A673 (cell line): ENCODE measurements at regions not wholly inside any gene's neighbourhood (a gene's known extent, or its start where the extent isn't known, plus 50 kb on each side); places are given as distances from the start of the nearest gene placed in this dataset.

Experiments used
- BruUV-seq: library from RNA; stranded (reverse); fragments of 400-500 nt; replicated peaks from 2 replicates; lab custom pipeline; 2021; lab: Mats Ljungman, UMichigan
- CTCF ChIA-PET: fragments of 300-600 bp; sonication (Branson Sonifier 250); formaldehyde crosslinking; loops from one replicate; lab custom pipeline; 2022; ENCODE audit warnings: antibody characterized with exemption; lab: Charles Lee
- POLR2A ChIA-PET: fragments of 300-600 bp; sonication (Branson Sonifier 250); formaldehyde crosslinking; loops from one replicate; lab custom pipeline; 2022; ENCODE audit warnings: antibody characterized with exemption; ENCODE audit not compliant: low non-redundant PET; lab: Charles Lee
- DNase-seq: peaks from one replicate; pipeline ENCODE4 v3.0.0-alpha.2; 2015; ENCODE audit warnings: low spot score
- H3K27ac ChIP-seq: fragments of 200-600 bp; sonication (generic); 2 replicates; pipeline ENCODE4 v1.5.1; 2016; ENCODE audit warnings: mixed run types, low read depth, mild to moderate bottlenecking, mixed read lengths, antibody characterized with exemption, low read length; ENCODE audit not compliant: poor library complexity, severe bottlenecking
- H3K27me3 ChIP-seq: fragments of 200-600 bp; sonication (generic); replicated peaks from 2 replicates; pipeline ENCODE4 v1.6.1; 2017; ENCODE audit warnings: mixed run types, low read depth, mild to moderate bottlenecking, mixed read lengths, antibody characterized with exemption, low read length; ENCODE audit not compliant: insufficient read depth, poor library complexity
- H3K36me3 ChIP-seq: fragments of 200-600 bp; sonication (generic); 2 replicates; pipeline ENCODE4 v1.6.1; 2016; ENCODE audit warnings: mixed run types, mild to moderate bottlenecking, mixed read lengths, antibody characterized with exemption, low read length; ENCODE audit not compliant: insufficient read depth, poor library complexity, severe bottlenecking
- H3K4me1 ChIP-seq: fragments of 200-600 bp; sonication (generic); 2 replicates; pipeline ENCODE4 v1.6.1; 2017; ENCODE audit warnings: mixed run types, mild to moderate bottlenecking, mixed read lengths, antibody characterized with exemption, low read length; ENCODE audit not compliant: insufficient read depth, poor library complexity, severe bottlenecking
- H3K4me3 ChIP-seq: fragments of 200-600 bp; sonication (generic); 2 replicates; pipeline ENCODE4 v1.5.1; 2016; ENCODE audit warnings: low read depth, mixed run types, mild to moderate bottlenecking, mixed read lengths, low read length; ENCODE audit not compliant: poor library complexity, severe bottlenecking
- H3K9me3 ChIP-seq: fragments of 200-600 bp; sonication (generic); 2 replicates; pipeline ENCODE4 v1.6.1; 2016; ENCODE audit warnings: mixed run types, low read depth, mild to moderate bottlenecking, mixed read lengths, antibody characterized with exemption, low read length; ENCODE audit not compliant: poor library complexity, severe bottlenecking
- CTCF ChIP-seq: fragments of 300-800, 200-600 bp; sonication (generic); conservative IDR thresholded peaks from 2 replicates; pipeline ENCODE4 v1.5.1; 2017; ENCODE audit warnings: low read depth, mild to moderate bottlenecking, antibody characterized with exemption, low read length, moderate library complexity, mixed read lengths
- EZH2 ChIP-seq: fragments of 200-600 bp; sonication (generic); IDR thresholded peaks from 2 replicates; pipeline ENCODE4 v1.6.1; 2017; ENCODE audit warnings: borderline replicate concordance, low read depth, mild to moderate bottlenecking, mixed read lengths, antibody characterized with exemption, low read length; ENCODE audit not compliant: poor library complexity, severe bottlenecking
- intact Hi-C: fragments of 100-400 bp; cut with micrococcal nuclease; formaldehyde crosslinking; loops from one replicate; pipeline ENCODE4 v1.10.0; 2022; ENCODE audit not compliant: unreplicated experiment

- ChIA-PET CTCF (no interaction called here), POLR2A (no interaction called here)
- Histone ChIP-seq H3K27me3 (no peaks in the 10 kb centered on the region), H3K36me3 (no peaks in the 10 kb centered on the region), H3K9me3 (no peaks in the 10 kb centered on the region), H3K4me1 (no peaks in the 10 kb centered on the region), H3K27ac (no peak overlapping the region), H3K4me3 (no peak overlapping the region)
- DNase-seq = no peak
- no peak for TF ChIP-seq EZH2
- no peak for TF ChIP-seq CTCF
- no TSS peak for BruUV-seq
- intact Hi-C loops = no loop called here
Measured at GRCh38 chr12:60271816-60272215, 676.0 kb downstream of the SLC16A7 start.

- ChIA-PET POLR2A (no interaction called here), CTCF (no interaction called here)
- no peaks in the 10 kb centered on the region for H3K4me1 ChIP-seq
- H3K4me3 ChIP-seq = no peak overlapping the region
- no peak for TF ChIP-seq EZH2
- TF ChIP-seq CTCF = no peak
- no peaks in the 10 kb centered on the region for H3K27me3 ChIP-seq
- intact Hi-C loops = no loop called here
- DNase-seq = no peak
- no TSS peak for BruUV-seq
- no peaks in the 10 kb centered on the region for H3K36me3 ChIP-seq
- H3K27ac ChIP-seq = no peak overlapping the region
- peaks cover 11% of the 10 kb centered on the region for H3K9me3 ChIP-seq
Measured at GRCh38 chr12:60278209-60278608, 682.4 kb downstream of the SLC16A7 start.

DNA sequence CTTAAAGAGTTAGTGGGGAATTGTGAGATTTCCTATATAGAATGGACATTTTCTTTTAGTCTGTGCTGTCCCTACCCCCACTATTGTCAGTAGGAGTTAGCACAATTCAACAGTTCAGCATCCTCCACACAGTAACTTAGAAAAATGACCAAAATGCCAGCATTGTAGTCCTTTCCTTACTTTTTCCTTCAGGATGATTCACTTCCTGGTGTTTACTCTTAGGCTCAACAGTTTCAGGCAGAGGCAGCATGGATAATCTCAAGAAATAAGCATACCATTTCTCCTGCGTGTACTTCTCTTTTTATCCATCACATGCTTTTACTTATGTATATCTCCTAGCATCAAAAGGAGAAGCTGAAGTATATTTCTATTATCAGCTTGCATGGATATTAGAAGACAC, 683.4 kb downstream of the SLC16A7 start:
- DNase-seq = no peak
- no peaks in the 10 kb centered on the region for H3K36me3 ChIP-seq
- intact Hi-C loops = no loop called here
- no peak overlapping the region for H3K27ac ChIP-seq
- TF ChIP-seq CTCF (no peak), EZH2 (no peak)
- no peaks in the 10 kb centered on the region for H3K27me3 ChIP-seq
- ChIA-PET CTCF (no interaction called here), POLR2A (no interaction called here)
- no peak overlapping the region for H3K4me3 ChIP-seq
- H3K4me1 ChIP-seq = no peaks in the 10 kb centered on the region
- no TSS peak for BruUV-seq
- peaks cover 14% of the 10 kb centered on the region for H3K9me3 ChIP-seq
